Mammary epithelial cell (primary cell): ENCODE measurements at regions not wholly inside any gene's neighbourhood (a gene's known extent, or its start where the extent isn't known, plus 50 kb on each side); places are given as distances from the start of the nearest gene placed in this dataset.

Source experiments
- CTCF ChIP-seq, 2 donors: IDR thresholded peaks in 1 of 2; conservative IDR thresholded peaks in 1 of 2; 2 replicates each; pipeline ENCODE4 v1.5.1; 2011 to 2012; ENCODE audit warnings: inconsistent platforms in 2 of 2, low read length in 2 of 2, mild to moderate bottlenecking in 2 of 2, control low read depth in 1 of 2, low read depth in 1 of 2; ENCODE audit not compliant: insufficient read depth in 1 of 2; ENCODE audit errors: extremely low read depth in 1 of 2
- EZH2 ChIP-seq: IDR thresholded peaks from 2 replicates; pipeline ENCODE4 v1.6.1; 2012; ENCODE audit warnings: low read length, inconsistent platforms, borderline replicate concordance

GRCh38 chr22:46092011-46092410 lies 58.3 kb upstream of the PPARA start:
- TF ChIP-seq CTCF (conservative IDR thresholded peaks at IDR 0.05 in 1 of 2, IDR thresholded peaks at IDR 0.05 in 1 of 2; ENCODE audit: extremely low read depth in 1 of 2, insufficient read depth in 1 of 2, low read depth in 1 of 2, low read length in 2 of 2) (no peak), EZH2 (no peak)
